OCI-LY1 (cell line): ENCODE measurements at regions not wholly inside any gene's neighbourhood (a gene's known extent, or its start where the extent isn't known, plus 50 kb on each side); places are given as distances from the start of the nearest gene placed in this dataset.

ENCODE experiments used
- H2AFZ ChIP-seq: fragments of 200-600 bp; sonication (generic), shearing (Covaris generic); 2 replicates; pipeline ENCODE4 v1.6.0; 2014; ENCODE audit warnings: antibody characterized with exemption, mild to moderate bottlenecking, low read length
- H3F3A ChIP-seq: fragments of 200-600 bp; sonication (generic), shearing (Covaris generic); 2 replicates; pipeline ENCODE4 v1.6.0; 2014; ENCODE audit warnings: mild to moderate bottlenecking, antibody characterized with exemption, low read length, moderate library complexity; ENCODE audit not compliant: insufficient read depth
- H3K27ac ChIP-seq: fragments of 200-600 bp; sonication (generic); 2 replicates; pipeline ENCODE4 v1.5.1; 2014; ENCODE audit warnings: low read length, mixed run types, mild to moderate bottlenecking, low read depth; ENCODE audit not compliant: poor library complexity, severe bottlenecking
- H3K27me3 ChIP-seq: fragments of 200-600 bp; sonication (generic); 2 replicates; pipeline ENCODE4 v1.6.0; 2014; ENCODE audit warnings: antibody characterized with exemption, mild to moderate bottlenecking, low read length, moderate library complexity; ENCODE audit not compliant: insufficient read depth
- H3K36me3 ChIP-seq: fragments of 200-600 bp; sonication (generic); 2 replicates; pipeline ENCODE4 v1.6.1; 2014; ENCODE audit warnings: mild to moderate bottlenecking, antibody characterized with exemption, low read length, moderate library complexity, mixed read lengths; ENCODE audit not compliant: insufficient read depth
- H3K4me1 ChIP-seq: fragments of 200-600 bp; sonication (generic); 2 replicates; pipeline ENCODE4 v1.5.1; 2014; ENCODE audit warnings: mild to moderate bottlenecking, low read length, moderate library complexity; ENCODE audit not compliant: insufficient read depth, severe bottlenecking
- H3K4me2 ChIP-seq: fragments of 200-600 bp; sonication (generic), shearing (Covaris generic); 2 replicates; pipeline ENCODE4 v1.6.1; 2014; ENCODE audit warnings: low read length
- H3K4me3 ChIP-seq: fragments of 200-600 bp; sonication (generic); 2 replicates; pipeline ENCODE4 v1.5.1; 2014; ENCODE audit warnings: low read length, low read depth, mild to moderate bottlenecking, mixed read lengths; ENCODE audit not compliant: poor library complexity, severe bottlenecking
- H3K79me2 ChIP-seq: fragments of 200-600 bp; shearing (Covaris generic); 2 replicates; pipeline ENCODE4 v1.6.1; 2016; ENCODE audit warnings: mixed run types, low read length, mixed read lengths; ENCODE audit not compliant: insufficient read depth
- H3K9ac ChIP-seq: fragments of 200-600 bp; sonication (generic), shearing (Covaris generic); 2 replicates; pipeline ENCODE4 v1.6.1; 2014; ENCODE audit warnings: mild to moderate bottlenecking, low read length, mixed read lengths
- H3K9me2 ChIP-seq: fragments of 200-600 bp; sonication (generic), shearing (Covaris generic); 2 replicates; pipeline ENCODE4 v1.6.1; 2014; ENCODE audit warnings: low read depth, mild to moderate bottlenecking, low read length, mixed read lengths
- H3K9me3 ChIP-seq: fragments of 200-600 bp; shearing (Covaris generic); 2 replicates; pipeline ENCODE4 v1.6.1; 2014; ENCODE audit warnings: low read length, mixed read lengths
- H4K20me1 ChIP-seq: fragments of 200-600 bp; sonication (generic), shearing (Covaris generic); 2 replicates; pipeline ENCODE4 v1.6.0; 2016; ENCODE audit warnings: mild to moderate bottlenecking, low read length; ENCODE audit not compliant: insufficient read depth
- EZH2 ChIP-seq: fragments of 200-600 bp; sonication (generic), shearing (Covaris generic); IDR thresholded peaks from 2 replicates; pipeline ENCODE4 v1.8.0; 2017; ENCODE audit warnings: borderline replicate concordance, mixed run types, mild to moderate bottlenecking, antibody characterized with exemption, low read length, moderate library complexity, mixed read lengths
- TF ChIP-seq, protein P1 (sequence below): fragments of 200-600 bp; sonication (generic), shearing (Covaris generic); IDR thresholded peaks from 2 replicates; pipeline ENCODE4 v1.5.1; 2017; ENCODE audit warnings: mild to moderate bottlenecking, antibody characterized with exemption, low read length, moderate library complexity, mixed read lengths

DNA sequence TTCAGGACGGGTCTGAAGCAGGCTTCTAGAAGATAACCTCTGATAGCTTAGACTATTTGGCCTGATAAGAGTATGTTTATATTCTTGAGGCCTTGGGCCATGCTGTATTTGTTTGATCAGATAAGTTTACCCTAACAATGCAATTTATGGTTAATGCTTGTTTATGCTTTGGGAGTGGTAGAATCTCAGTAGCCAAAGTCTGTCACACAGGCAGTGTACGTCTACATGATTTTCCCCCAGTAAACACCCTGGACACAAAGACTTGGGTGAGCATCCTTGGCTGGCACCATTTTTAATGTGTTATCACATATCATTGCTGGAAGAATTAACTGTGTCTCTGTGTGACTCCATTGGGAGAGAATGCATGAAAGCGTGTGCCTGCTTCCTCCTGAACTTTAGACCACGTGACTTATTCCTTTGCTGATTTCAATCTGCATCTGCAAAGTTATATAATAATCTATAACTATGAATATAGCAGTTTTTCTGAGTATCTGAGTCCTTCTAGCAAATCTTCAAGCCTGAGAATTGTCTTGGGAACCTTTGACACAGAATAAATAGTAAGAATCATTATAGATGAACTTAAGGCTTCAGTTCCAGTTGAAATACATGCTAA lies 172.4 kb downstream of the CASP12 start:
- Histone ChIP-seq H2AFZ (no peak overlapping the region), H3K4me2 (no peak overlapping the region), H3K27me3 (no peaks in the 10 kb centered on the region), H3K9ac (no peak overlapping the region), H3F3A (no peaks in the 10 kb centered on the region), H3K4me1 (no peaks in the 10 kb centered on the region), H3K36me3 (no peaks in the 10 kb centered on the region), H3K9me3 (no peaks in the 10 kb centered on the region), H4K20me1 (no peaks in the 10 kb centered on the region), H3K79me2 (no peaks in the 10 kb centered on the region), H3K9me2 (no peaks in the 10 kb centered on the region), H3K27ac (no peak overlapping the region), H3K4me3 (no peak overlapping the region)
- TF ChIP-seq, protein P1, sequence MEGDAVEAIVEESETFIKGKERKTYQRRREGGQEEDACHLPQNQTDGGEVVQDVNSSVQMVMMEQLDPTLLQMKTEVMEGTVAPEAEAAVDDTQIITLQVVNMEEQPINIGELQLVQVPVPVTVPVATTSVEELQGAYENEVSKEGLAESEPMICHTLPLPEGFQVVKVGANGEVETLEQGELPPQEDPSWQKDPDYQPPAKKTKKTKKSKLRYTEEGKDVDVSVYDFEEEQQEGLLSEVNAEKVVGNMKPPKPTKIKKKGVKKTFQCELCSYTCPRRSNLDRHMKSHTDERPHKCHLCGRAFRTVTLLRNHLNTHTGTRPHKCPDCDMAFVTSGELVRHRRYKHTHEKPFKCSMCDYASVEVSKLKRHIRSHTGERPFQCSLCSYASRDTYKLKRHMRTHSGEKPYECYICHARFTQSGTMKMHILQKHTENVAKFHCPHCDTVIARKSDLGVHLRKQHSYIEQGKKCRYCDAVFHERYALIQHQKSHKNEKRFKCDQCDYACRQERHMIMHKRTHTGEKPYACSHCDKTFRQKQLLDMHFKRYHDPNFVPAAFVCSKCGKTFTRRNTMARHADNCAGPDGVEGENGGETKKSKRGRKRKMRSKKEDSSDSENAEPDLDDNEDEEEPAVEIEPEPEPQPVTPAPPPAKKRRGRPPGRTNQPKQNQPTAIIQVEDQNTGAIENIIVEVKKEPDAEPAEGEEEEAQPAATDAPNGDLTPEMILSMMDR: no peak
- TF ChIP-seq EZH2: no peak

DNA sequence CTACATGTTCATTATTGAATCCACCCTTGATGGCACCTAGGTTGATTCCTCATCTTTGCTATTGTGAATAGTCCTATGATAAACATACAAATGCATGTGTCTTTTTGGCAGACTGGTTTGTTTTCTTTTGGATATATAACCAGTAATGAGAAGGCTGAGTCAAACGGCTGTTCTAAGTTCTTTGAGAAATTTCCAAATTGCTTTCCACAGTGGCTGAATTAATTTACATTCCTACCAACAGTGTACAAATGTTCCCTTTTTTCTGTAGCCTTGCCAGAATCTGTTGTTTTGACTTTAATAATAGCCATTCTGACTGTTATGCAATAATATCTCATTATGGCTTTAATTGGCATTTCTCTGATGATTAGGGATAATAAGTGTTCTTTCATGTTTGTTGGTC lies 184.9 kb downstream of the CASP12 start:
- H3K36me3 ChIP-seq: no peaks in the 10 kb centered on the region

DNA sequence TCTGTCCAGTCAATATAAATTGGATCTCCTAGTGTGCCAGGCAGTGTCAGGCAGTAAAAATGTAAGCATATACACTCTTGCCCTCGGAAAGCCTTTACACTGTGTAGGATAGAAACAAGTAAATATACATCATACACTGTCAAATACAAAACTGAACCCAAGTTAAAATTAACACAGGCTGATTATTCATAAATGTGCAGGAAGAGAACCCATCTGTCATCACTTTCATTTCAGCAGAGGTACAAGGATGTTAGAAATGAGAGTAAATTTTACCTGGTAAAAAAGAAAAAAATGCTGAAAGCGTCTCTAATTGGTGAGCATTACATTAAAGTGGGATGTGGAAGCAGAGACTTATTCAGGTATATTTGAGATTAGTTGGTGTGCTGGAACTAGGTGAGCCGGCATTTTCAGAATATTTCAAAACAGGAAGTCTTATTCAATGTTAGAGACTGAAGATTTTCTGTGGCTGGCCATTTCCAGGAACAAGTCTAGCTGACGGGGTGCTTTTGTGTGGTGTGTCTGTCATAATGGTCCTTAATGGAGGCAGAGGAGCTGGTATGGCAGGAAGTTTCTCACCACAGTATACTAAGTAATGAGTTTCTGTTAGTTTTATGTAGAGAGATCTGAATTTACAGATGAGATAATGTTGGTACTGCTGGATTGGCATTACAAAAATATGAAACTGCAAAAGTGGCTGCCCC lies 192.6 kb downstream of the CASP12 start:
- peaks cover 13% of the 10 kb centered on the region for H3K4me1 ChIP-seq
- peak overlapping the region; percentile 59 for H3K4me2 ChIP-seq
- no peak overlapping the region for H3K9ac ChIP-seq
- H3K4me3 ChIP-seq: peak overlapping the region; percentile 37
- peak overlapping the region; percentile 26 for H3K27ac ChIP-seq
- no peaks in the 10 kb centered on the region for H4K20me1 ChIP-seq
- no peaks in the 10 kb centered on the region for H3K27me3 ChIP-seq
- TF ChIP-seq, protein P1: no peak
- no peak for TF ChIP-seq EZH2
- no peaks in the 10 kb centered on the region for H3K36me3 ChIP-seq
- H3F3A ChIP-seq: no peaks in the 10 kb centered on the region
- H3K9me3 ChIP-seq: 0 out of 2 replicates have a peak, but pooled peaks cover under 1% of the 10 kb centered on the region
- H2AFZ ChIP-seq: peak overlapping the region; percentile 100
- H3K79me2 ChIP-seq: no peaks in the 10 kb centered on the region
- no peaks in the 10 kb centered on the region for H3K9me2 ChIP-seq

More for the DNA sequence above, 184.9 kb downstream of the CASP12 start:
- no peak overlapping the region for H3K9ac ChIP-seq
- no peaks in the 10 kb centered on the region for H3K79me2 ChIP-seq
- H2AFZ ChIP-seq: no peak overlapping the region
- no peaks in the 10 kb centered on the region for H3K9me3 ChIP-seq
- no peak overlapping the region for H3K27ac ChIP-seq
- H3K4me1 ChIP-seq: no peaks in the 10 kb centered on the region
- H3K4me3 ChIP-seq: no peak overlapping the region
- H3K4me2 ChIP-seq: no peak overlapping the region
- no peaks in the 10 kb centered on the region for H3F3A ChIP-seq
- no peaks in the 10 kb centered on the region for H3K9me2 ChIP-seq
- no peak for TF ChIP-seq EZH2
- TF ChIP-seq, protein P1: no peak
- no peaks in the 10 kb centered on the region for H4K20me1 ChIP-seq
- H3K27me3 ChIP-seq: no peaks in the 10 kb centered on the region
